Stimulated activated CD8-positive, alpha-beta memory T cell treated with anti-CD3 and anti-CD28 coated beads, Interleukin-4, amount 100 ng/mL, for 48 hours (primary cell): ENCODE measurements at regions not wholly inside any gene's neighbourhood (a gene's known extent, or its start where the extent isn't known, plus 50 kb on each side); places are given as distances from the start of the nearest gene placed in this dataset.
"Not testable (repeated sequence)": the region's sequence is repeated elsewhere in the genome, so short reads cannot be mapped to it uniquely, and the experiment has no call there.

Experiments used
- DNase-seq: peaks from one replicate; pipeline ENCODE4 v3.0.0-alpha.2; 2020

- no peak for DNase-seq
These were observed 62.2 kb upstream of the TENM4 start for GRCh38 chr11:79503028-79503427.

GRCh38 chr11:79501707-79502106 lies 60.9 kb upstream of the TENM4 start:
- no peak for DNase-seq

- DNase-seq: not testable (repeated sequence)
These were observed 59.1 kb upstream of the TENM4 start for GRCh38 chr11:79499929-79500328.

GRCh38 chr11:79498667-79499066 lies 57.8 kb upstream of the TENM4 start:
- no peak for DNase-seq

- DNase-seq: peak; percentile 74
These were observed 52.8 kb upstream of the TENM4 start for GRCh38 chr11:79493555-79494171.

GRCh38 chr11:79492008-79492407 lies 51.2 kb upstream of the TENM4 start:
- no peak for DNase-seq
